ENCODE measurements at regions not wholly inside any gene's neighbourhood (a gene's known extent, or its start where the extent isn't known, plus 50 kb on each side); places are given as distances from the start of the nearest gene placed in this dataset.

GRCh38 chr10:125549653-125550052, 133.3 kb downstream of the TEX36 start:
- no peak overlapping the region for H3K27ac ChIP-seq (ENCODE audit: low read depth in 2 of 2, low read length in 1 of 2)
- H3K4me1 ChIP-seq (ENCODE audit: control insufficient read depth in 1 of 2, insufficient read depth in 2 of 2, low read depth in 1 of 2, low read length in 1 of 2) = peaks cover 0 to 6% of the 10 kb centered on the region in 2 experiments; a peak in 1 of 4 replicates
- H3K4me3 ChIP-seq (ENCODE audit: low read depth in 2 of 2, low read length in 1 of 2) = no peak overlapping the region
- ChIA-PET CTCF (interaction anchor here (1.3 kb wide), 2 partner anchors 10 to 16 kb away, joined by 3 read pairs; no protein-coding TSS in a partner anchor), POLR2A (no interaction called here)
- no peaks in the 10 kb centered on the region for H4K20me1 ChIP-seq (ENCODE audit: insufficient read depth)
- no peaks in the 10 kb centered on the region for H3K9me3 ChIP-seq
- no peaks in the 10 kb centered on the region for H3K36me3 ChIP-seq (replicated peaks in 1 of 2; ENCODE audit: control insufficient read depth in 1 of 2, insufficient read depth in 2 of 2, low read length in 1 of 2)
- no peak overlapping the region for H2AFZ ChIP-seq (ENCODE audit: low read depth)
- H3K9me2 ChIP-seq = no peaks in the 10 kb centered on the region
- TF ChIP-seq RFX5 (IDR thresholded peaks at IDR 0.05; ENCODE audit: low read length) (no peak), MXI1 (IDR thresholded peaks at IDR 0.05; ENCODE audit: low read depth, low read length) (no peak), NFIC (IDR thresholded peaks at IDR 0.05; ENCODE audit: borderline replicate concordance) (no peak), RCOR1 (IDR thresholded peaks at IDR 0.05; ENCODE audit: low read length) (no peak), CHD2 (IDR thresholded peaks at IDR 0.05; ENCODE audit: low read length, partially characterized antibody) (no peak)
- no peaks in the 10 kb centered on the region for H3F3A ChIP-seq (replicated peaks; ENCODE audit: insufficient read depth)
- H3K27me3 ChIP-seq (ENCODE audit: insufficient read depth) = no peaks in the 10 kb centered on the region
- WGBS (ENCODE audit: low lambda C conversion rate) = 25% methylated on average over 6 of the region's 7 CpGs
- DNase-seq = peak; percentile 27
- no peaks in the 10 kb centered on the region for H3K79me2 ChIP-seq (ENCODE audit: insufficient read depth)
- no peak overlapping the region for H3K4me2 ChIP-seq
- H3K9ac ChIP-seq = no peak overlapping the region

GRCh38 chr10:125548878-125549277, 134.1 kb downstream of the TEX36 start:
- H3K4me3 ChIP-seq (ENCODE audit: low read depth in 2 of 2, low read length in 1 of 2) = no peak overlapping the region
- H3K36me3 ChIP-seq (replicated peaks in 1 of 2; ENCODE audit: control insufficient read depth in 1 of 2, insufficient read depth in 2 of 2, low read length in 1 of 2) = no peaks in the 10 kb centered on the region
- TF ChIP-seq GABPA (IDR thresholded peaks at IDR 0.05; ENCODE audit: low read depth) = no peak
- TF ChIP-seq TEAD4 (IDR thresholded peaks at IDR 0.05; ENCODE audit: borderline replicate concordance, insufficient read depth) = no peak
- TF ChIP-seq EP300 (IDR thresholded peaks at IDR 0.05; ENCODE audit: borderline replicate concordance in 1 of 2, low read depth in 1 of 2, low read length in 1 of 2) = no peak
- TF ChIP-seq, protein P1, sequence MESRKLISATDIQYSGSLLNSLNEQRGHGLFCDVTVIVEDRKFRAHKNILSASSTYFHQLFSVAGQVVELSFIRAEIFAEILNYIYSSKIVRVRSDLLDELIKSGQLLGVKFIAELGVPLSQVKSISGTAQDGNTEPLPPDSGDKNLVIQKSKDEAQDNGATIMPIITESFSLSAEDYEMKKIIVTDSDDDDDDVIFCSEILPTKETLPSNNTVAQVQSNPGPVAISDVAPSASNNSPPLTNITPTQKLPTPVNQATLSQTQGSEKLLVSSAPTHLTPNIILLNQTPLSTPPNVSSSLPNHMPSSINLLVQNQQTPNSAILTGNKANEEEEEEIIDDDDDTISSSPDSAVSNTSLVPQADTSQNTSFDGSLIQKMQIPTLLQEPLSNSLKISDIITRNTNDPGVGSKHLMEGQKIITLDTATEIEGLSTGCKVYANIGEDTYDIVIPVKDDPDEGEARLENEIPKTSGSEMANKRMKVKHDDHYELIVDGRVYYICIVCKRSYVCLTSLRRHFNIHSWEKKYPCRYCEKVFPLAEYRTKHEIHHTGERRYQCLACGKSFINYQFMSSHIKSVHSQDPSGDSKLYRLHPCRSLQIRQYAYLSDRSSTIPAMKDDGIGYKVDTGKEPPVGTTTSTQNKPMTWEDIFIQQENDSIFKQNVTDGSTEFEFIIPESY (IDR thresholded peaks at IDR 0.05; ENCODE audit: borderline replicate concordance, low read depth) = no peak
- no peak for TF ChIP-seq RXRA (IDR thresholded peaks at IDR 0.05; ENCODE audit: borderline replicate concordance, low read depth)
- TF ChIP-seq CHD2 (IDR thresholded peaks at IDR 0.05; ENCODE audit: low read length, partially characterized antibody) = no peak
- TF ChIP-seq NRF1 (IDR thresholded peaks at IDR 0.05; ENCODE audit: low read depth, low read length) = no peak
- no peak for TF ChIP-seq SMC3 (IDR thresholded peaks at IDR 0.05; ENCODE audit: low read depth, low read length)
- TF ChIP-seq, protein P2, sequence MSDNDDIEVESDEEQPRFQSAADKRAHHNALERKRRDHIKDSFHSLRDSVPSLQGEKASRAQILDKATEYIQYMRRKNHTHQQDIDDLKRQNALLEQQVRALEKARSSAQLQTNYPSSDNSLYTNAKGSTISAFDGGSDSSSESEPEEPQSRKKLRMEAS (IDR thresholded peaks at IDR 0.05; ENCODE audit: low read depth) = no peak
- TF ChIP-seq TAF1 (IDR thresholded peaks at IDR 0.05; ENCODE audit: borderline replicate concordance, low read depth, low read length) = no peak
- TF ChIP-seq RAD21 (IDR thresholded peaks at IDR 0.05; ENCODE audit: low read length) = no peak
- TF ChIP-seq, protein P3, sequence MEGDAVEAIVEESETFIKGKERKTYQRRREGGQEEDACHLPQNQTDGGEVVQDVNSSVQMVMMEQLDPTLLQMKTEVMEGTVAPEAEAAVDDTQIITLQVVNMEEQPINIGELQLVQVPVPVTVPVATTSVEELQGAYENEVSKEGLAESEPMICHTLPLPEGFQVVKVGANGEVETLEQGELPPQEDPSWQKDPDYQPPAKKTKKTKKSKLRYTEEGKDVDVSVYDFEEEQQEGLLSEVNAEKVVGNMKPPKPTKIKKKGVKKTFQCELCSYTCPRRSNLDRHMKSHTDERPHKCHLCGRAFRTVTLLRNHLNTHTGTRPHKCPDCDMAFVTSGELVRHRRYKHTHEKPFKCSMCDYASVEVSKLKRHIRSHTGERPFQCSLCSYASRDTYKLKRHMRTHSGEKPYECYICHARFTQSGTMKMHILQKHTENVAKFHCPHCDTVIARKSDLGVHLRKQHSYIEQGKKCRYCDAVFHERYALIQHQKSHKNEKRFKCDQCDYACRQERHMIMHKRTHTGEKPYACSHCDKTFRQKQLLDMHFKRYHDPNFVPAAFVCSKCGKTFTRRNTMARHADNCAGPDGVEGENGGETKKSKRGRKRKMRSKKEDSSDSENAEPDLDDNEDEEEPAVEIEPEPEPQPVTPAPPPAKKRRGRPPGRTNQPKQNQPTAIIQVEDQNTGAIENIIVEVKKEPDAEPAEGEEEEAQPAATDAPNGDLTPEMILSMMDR (IDR thresholded peaks at IDR 0.05) = no peak
- TF ChIP-seq ELF1 (IDR thresholded peaks at IDR 0.05) = no peak
- no peak for TF ChIP-seq GATA2 (CRISPR knock-in tag; IDR thresholded peaks at IDR 0.05)
- TF ChIP-seq FOXM1 (IDR thresholded peaks at IDR 0.05; ENCODE audit: low read depth) = no peak
- TF ChIP-seq, protein P4, sequence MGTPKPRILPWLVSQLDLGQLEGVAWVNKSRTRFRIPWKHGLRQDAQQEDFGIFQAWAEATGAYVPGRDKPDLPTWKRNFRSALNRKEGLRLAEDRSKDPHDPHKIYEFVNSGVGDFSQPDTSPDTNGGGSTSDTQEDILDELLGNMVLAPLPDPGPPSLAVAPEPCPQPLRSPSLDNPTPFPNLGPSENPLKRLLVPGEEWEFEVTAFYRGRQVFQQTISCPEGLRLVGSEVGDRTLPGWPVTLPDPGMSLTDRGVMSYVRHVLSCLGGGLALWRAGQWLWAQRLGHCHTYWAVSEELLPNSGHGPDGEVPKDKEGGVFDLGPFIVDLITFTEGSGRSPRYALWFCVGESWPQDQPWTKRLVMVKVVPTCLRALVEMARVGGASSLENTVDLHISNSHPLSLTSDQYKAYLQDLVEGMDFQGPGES (IDR thresholded peaks at IDR 0.05; ENCODE audit: low read depth, low read length) = no peak
- H4K20me1 ChIP-seq (ENCODE audit: insufficient read depth) = no peaks in the 10 kb centered on the region
- no peaks in the 10 kb centered on the region for H3F3A ChIP-seq (replicated peaks; ENCODE audit: insufficient read depth)
- ChIA-PET CTCF (interaction anchor here (1.3 kb wide), 2 partner anchors 10 to 16 kb away, joined by 3 read pairs; no protein-coding TSS in a partner anchor), POLR2A (no interaction called here)
- no peaks in the 10 kb centered on the region for H3K79me2 ChIP-seq (ENCODE audit: insufficient read depth)
- no peaks in the 10 kb centered on the region for H3K9me2 ChIP-seq
- no peak overlapping the region for H3K9ac ChIP-seq
- no peaks in the 10 kb centered on the region for H3K9me3 ChIP-seq
- no peaks in the 10 kb centered on the region for H3K27me3 ChIP-seq (ENCODE audit: insufficient read depth)
- no peak for DNase-seq
- H3K27ac ChIP-seq (ENCODE audit: low read depth in 2 of 2, low read length in 1 of 2) = no peak overlapping the region
- H2AFZ ChIP-seq (ENCODE audit: low read depth) = no peak overlapping the region
- H3K4me1 ChIP-seq (ENCODE audit: control insufficient read depth in 1 of 2, insufficient read depth in 2 of 2, low read depth in 1 of 2, low read length in 1 of 2) = peaks cover 0 to 8% of the 10 kb centered on the region in 2 experiments; a peak in 1 of 4 replicates
- no peak overlapping the region for H3K4me2 ChIP-seq
- 25% methylated on average over 7 of the region's 7 CpGs for WGBS (ENCODE audit: low lambda C conversion rate)

Data from SK-N-SH (cell line).